ENCODE measurements at regions not wholly inside any gene's neighbourhood (a gene's known extent, or its start where the extent isn't known, plus 50 kb on each side); places are given as distances from the start of the nearest gene placed in this dataset.

GRCh38 chr6:16979677-16980370, 122.0 kb upstream of the STMND1 start:
- H3K4me2 ChIP-seq: no peak overlapping the region
- H3K4me1 ChIP-seq: no peaks in the 10 kb centered on the region
- ATAC-seq: no peak
- POLR2A ChIA-PET: no interaction called here
- no peaks in the 10 kb centered on the region for H3K9me3 ChIP-seq
- CTCF ChIA-PET: interaction anchor here (2.5 kb wide), 1 partner anchor 15 kb away, joined by 8 read pairs; no protein-coding TSS in a partner anchor
- H3K4me3 ChIP-seq: no peak overlapping the region
- TF ChIP-seq SREBF2 (IDR thresholded peaks at IDR 0.05) (no peak), MAX (IDR thresholded peaks at IDR 0.05) (no peak), SMC3 (IDR thresholded peaks at IDR 0.05) (no peak), CHD4 (IDR thresholded peaks at IDR 0.05; ENCODE audit: borderline replicate concordance) (no peak), TP53 (CRISPR knock-in tag; IDR thresholded peaks at IDR 0.05) (no peak), MAFK (IDR thresholded peaks at IDR 0.05; ENCODE audit: partially characterized antibody) (no peak), ZFP36 (IDR thresholded peaks at IDR 0.05; ENCODE audit: borderline replicate concordance, partially characterized antibody) (no peak), USF2 (IDR thresholded peaks at IDR 0.05) (no peak), HOXB5 (CRISPR knock-in tag; IDR thresholded peaks at IDR 0.05) (no peak), PBX3 (IDR thresholded peaks at IDR 0.05) (no peak)
- 13% methylated on average over 7 of the region's 7 CpGs for WGBS (ENCODE audit: missing lambda C conversion rate)
- DNase-seq (ENCODE audit: low read depth in 1 of 2, low spot score in 1 of 2): no peak
- H3K27ac ChIP-seq: no peak overlapping the region
- FAIRE-seq: no peak

GRCh38 chr6:16978686-16979085, 123.2 kb upstream of the STMND1 start:
- DNase-seq (ENCODE audit: low read depth in 1 of 2, low spot score in 1 of 2): no peak
- Histone ChIP-seq H3K9me3 (no peaks in the 10 kb centered on the region), H3K4me3 (no peak overlapping the region), H3K27ac (no peak overlapping the region), H3K4me1 (no peaks in the 10 kb centered on the region), H3K4me2 (no peak overlapping the region)
- ATAC-seq: no peak
- FAIRE-seq: no peak
- ChIA-PET POLR2A (no interaction called here), CTCF (interaction anchor here (0.6 kb wide), 1 partner anchor 105 kb away, joined by 3 read pairs; no protein-coding TSS in a partner anchor)
- TF ChIP-seq NPAS2 (CRISPR knock-in tag; IDR thresholded peaks at IDR 0.05; ENCODE audit: borderline replicate concordance): no peak
- no peak for TF ChIP-seq BCL3 (IDR thresholded peaks at IDR 0.05)
- TF ChIP-seq CHD2 (IDR thresholded peaks at IDR 0.05; ENCODE audit: low read length, partially characterized antibody): no peak
- no peak for TF ChIP-seq PHF8 (IDR thresholded peaks at IDR 0.05; ENCODE audit: borderline replicate concordance, low read depth)
- no peak for TF ChIP-seq FOSL2 (IDR thresholded peaks at IDR 0.05)
- TF ChIP-seq FOSL2 (CRISPR knock-in tag; IDR thresholded peaks at IDR 0.05): no peak
- TF ChIP-seq RARB (CRISPR knock-in tag; IDR thresholded peaks at IDR 0.05): no peak

GRCh38 chr6:16976385-16977183, 125.3 kb upstream of the STMND1 start:
- DNase-seq (ENCODE audit: low read depth in 1 of 2, low spot score in 1 of 2) (no peak), ATAC-seq (no peak), FAIRE-seq (no peak)
- no peak for TF ChIP-seq CHD2 (IDR thresholded peaks at IDR 0.05; ENCODE audit: low read length, partially characterized antibody)
- TF ChIP-seq MYC (IDR thresholded peaks at IDR 0.05; ENCODE audit: borderline replicate concordance, low read length): no peak
- no peak for TF ChIP-seq SMC3 (IDR thresholded peaks at IDR 0.05)
- H3K4me3 ChIP-seq: no peak overlapping the region
- CTCF ChIA-PET: no interaction called here
- no peaks in the 10 kb centered on the region for H3K9me3 ChIP-seq
- H3K4me1 ChIP-seq: no peaks in the 10 kb centered on the region
- no peak overlapping the region for H3K27ac ChIP-seq
- H3K4me2 ChIP-seq: no peak overlapping the region
- POLR2A ChIA-PET: no interaction called here
- WGBS (ENCODE audit: missing lambda C conversion rate): 27% methylated on average over 7 of the region's 7 CpGs
